GM20000 (cell line): ENCODE measurements at regions not wholly inside any gene's neighbourhood (a gene's known extent, or its start where the extent isn't known, plus 50 kb on each side); places are given as distances from the start of the nearest gene placed in this dataset.

ENCODE experiments used
- DNase-seq: peaks from one replicate; pipeline ENCODE4 v3.0.0; 2012; ENCODE audit warnings: low spot score
- CTCF ChIP-seq: IDR thresholded peaks from 2 replicates; pipeline ENCODE4 v1.5.1; 2012; ENCODE audit warnings: mild to moderate bottlenecking, control low read depth; ENCODE audit errors: extremely low read depth, missing control alignments

GRCh38 chr6:77026341-77026740 lies 436.9 kb downstream of the HTR1B start:
- DNase-seq: no peak
- TF ChIP-seq CTCF: no peak

GRCh38 chr6:77025736-77026223 lies 437.5 kb downstream of the HTR1B start:
- TF ChIP-seq CTCF: no peak
- DNase-seq: no peak

- no peak for TF ChIP-seq CTCF
- no peak for DNase-seq
These were observed 441.5 kb downstream of the HTR1B start for GRCh38 chr6:77021778-77022177.

- DNase-seq: no peak
- TF ChIP-seq CTCF: no peak
These were observed 442.1 kb downstream of the HTR1B start for GRCh38 chr6:77021232-77021631.

- no peak for DNase-seq
- no peak for TF ChIP-seq CTCF
These were observed 444.2 kb downstream of the HTR1B start for GRCh38 chr6:77019081-77019480.

- TF ChIP-seq CTCF: no peak
- no peak for DNase-seq
These were observed 445.8 kb downstream of the HTR1B start for GRCh38 chr6:77017537-77017936.

GRCh38 chr6:77015350-77015749 lies 447.9 kb downstream of the HTR1B start:
- no peak for TF ChIP-seq CTCF
- no peak for DNase-seq
